Skin of body (tissue), 1 donor: ENCODE measurements at regions not wholly inside any gene's neighbourhood (a gene's known extent, or its start where the extent isn't known, plus 50 kb on each side); places are given as distances from the start of the nearest gene placed in this dataset.
"Not testable (repeated sequence)": the region's sequence is repeated elsewhere in the genome, so short reads cannot be mapped to it uniquely, and the experiment has no call there.

ENCODE experiments used
- DNase-seq: peaks from one replicate; lab custom pipeline; 2025; lab: John Stamatoyannopoulos, UW

DNA sequence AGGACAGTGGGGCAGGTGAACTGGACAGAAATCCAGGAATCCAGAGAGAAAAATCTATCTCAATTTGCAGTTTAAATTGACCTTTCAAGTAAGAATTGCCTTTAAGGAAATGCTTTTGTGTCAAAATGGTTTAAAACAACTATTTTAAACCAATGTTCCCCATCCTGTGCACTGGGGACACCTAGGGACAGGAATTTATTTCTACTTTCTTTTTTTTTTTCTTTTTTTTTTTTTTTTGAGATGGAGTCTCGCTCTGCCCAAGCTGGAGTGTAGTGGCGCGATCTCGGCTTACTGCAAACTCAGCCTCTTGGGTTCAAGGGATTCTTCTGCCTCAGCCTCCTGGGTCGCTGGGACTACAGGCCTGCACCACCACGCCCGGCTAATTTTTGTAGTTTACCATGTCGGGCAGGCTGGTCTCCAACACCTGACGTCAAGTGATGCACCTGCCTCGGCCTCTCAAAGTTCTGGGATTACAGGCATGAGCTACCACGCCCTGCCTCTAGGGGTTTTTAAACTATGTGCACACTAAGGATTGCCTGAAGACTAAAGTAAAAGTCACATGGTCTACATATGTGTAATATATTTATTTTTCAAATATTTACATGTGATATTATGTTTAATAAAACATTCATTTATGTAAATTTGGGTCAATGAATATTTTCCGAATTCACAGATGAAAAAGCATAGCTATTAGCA, 1213.4 kb downstream of the STIM2 start:
- no peak for DNase-seq

DNA sequence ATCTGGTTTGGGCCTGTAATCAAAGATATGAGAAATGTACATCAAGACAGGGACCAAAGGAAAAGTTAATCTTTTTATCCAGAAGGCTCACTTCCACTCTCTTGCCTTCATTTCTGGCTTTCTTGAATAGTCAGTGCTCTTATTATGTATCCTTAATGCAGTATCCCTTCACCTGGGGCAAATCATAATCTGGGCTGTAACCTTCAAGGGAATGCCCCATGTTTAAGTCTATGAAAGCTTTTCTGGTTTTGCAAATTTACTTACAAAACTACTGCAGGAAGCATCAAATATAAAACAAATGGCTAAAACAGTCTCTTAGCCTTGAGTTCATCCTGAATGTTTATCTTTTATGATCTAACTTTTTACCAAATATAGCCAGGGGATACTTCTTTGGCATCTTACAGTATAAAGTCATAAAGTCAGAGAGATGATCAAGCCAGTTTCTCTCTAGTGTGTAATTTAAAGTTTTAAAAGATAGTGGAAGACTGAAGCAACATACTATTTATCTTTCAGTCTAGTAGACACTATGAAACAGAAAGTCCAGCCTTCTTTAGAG, 1214.8 kb downstream of the STIM2 start:
- DNase-seq = no peak

DNA sequence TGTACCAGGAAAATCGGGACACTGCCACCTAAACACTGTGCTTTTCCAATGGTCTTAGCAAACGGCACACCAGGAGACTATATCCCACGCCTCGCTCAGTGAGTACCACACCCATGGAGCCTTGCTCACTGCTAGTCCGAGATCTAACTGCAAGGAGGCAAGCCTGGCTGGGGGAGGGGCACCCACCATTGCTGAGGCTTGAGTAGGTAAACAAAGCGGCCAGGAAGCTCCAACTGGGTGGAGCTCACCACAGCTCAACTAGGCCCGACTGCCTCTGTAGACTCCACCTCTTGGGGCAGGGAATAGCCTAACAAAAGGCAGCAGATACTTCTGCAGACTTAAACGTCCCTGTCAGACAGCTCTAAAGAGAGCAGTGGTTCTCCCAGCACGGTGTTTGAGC, 1216.6 kb downstream of the STIM2 start:
- not testable (repeated sequence) for DNase-seq

DNA sequence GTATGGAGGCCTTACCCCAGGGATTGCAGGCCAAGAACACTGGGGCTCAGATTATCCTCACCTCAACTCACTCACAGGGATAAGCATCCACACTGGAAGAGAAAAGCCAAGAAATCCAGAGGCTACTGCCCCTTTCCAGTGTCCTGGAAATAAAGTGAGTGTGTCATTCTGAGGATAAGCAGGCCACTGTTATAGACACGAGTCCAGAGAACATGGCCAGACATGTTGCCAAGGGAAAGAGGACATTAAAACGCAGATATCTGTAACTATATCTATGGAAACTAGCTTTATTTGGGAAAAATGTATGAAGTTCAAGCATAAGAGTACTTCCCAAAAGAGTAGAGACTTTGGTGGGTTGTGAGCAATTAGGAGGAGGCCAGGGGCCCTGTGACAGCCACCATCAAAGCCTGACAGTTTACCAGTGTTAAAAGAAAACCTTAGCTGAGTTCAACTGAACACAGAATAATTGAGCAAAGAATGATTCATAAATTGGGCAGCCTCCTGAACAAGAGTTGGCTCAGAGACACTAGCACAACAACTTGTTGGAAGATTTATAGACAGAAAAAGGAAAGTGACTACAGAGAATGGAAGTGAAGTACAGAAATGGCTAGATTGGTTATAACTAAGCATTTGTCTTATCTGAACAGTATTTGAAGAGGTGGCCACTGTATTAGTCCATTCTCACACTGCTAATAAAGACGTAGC, 1222.2 kb downstream of the STIM2 start:
- no peak for DNase-seq

DNA sequence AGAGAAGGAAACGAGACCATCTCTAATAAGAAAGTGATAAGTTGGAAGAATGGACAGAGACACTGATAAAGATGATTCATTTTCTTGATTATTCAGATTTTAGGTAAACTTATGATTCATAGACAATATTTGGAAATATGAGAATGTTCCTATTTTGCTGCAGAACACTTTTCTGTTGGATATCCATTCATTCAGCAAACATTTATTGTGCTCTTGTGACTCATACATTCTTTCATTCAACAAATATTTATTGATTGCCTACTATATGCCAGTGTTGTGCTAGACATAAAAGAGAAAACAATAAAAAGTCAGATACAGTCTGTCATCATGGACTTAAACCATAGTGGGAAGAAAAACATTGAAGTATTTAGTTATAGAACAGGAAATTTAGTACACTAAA, 1232.0 kb downstream of the STIM2 start:
- no peak for DNase-seq

DNA sequence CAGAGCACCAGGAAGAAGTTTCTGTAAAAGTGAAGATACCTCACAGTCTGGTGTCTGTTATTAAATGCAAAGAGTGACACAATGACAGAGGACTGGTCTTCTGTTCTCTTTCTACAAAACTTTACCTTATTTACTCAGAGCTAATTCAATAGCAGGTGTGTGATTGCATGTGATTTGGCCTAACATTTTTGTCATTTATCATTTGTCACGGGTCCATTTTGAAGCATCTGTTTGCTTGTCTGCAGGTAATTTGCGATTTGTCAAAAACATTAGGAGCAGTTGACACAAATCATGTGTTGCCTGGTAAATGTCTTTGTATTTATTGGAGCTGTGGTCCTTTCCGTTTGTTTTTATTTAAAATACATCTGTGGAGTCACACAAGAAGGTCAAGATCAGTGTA, 1232.4 kb downstream of the STIM2 start:
- no peak for DNase-seq

DNA sequence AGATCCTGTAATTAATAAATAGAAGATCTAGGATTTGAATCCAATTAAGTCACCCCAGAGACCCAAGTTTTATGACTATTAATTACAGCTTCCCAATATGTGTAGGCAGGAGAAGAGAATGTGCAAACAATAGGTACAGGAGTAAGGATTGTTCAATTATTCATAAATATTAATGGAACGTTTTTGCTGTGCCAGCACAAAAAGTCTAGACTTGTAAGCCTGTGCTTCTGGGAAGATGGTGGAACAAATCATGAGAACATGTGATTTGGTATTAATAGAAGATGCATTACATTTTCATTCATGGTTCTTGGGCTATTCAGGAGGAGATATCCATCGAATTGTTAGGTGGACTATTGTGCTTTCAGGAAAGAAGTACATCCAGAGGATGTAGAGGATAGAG, 1240.9 kb downstream of the STIM2 start:
- DNase-seq = no peak

DNA sequence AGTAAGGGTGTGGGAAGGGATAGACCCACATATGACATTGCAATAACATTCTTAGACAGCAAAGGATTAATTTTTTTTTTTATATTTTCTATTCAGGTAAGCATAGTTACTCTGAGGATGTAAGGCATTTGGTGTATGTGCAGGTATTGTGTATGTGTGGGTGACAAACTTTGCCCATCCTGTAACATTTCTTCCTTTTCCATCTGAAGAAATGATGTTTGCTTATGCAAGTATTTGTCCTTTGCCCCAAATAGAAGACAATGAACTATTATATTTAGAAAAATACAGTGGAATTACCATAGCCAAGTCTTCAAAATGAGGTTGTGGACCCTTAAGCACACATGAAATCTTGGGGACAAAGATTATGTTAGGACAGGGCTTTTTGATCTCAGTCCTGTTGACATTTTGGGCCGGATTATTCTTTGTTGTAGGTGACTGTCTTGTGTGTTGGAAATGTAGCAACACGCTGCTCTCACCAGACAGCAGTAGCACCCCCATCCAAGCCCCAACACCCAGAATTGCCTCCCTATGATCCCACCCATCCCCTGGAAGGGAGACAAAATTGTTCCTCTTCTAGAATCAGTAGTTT, 1244.7 kb downstream of the STIM2 start:
- no peak for DNase-seq

DNA sequence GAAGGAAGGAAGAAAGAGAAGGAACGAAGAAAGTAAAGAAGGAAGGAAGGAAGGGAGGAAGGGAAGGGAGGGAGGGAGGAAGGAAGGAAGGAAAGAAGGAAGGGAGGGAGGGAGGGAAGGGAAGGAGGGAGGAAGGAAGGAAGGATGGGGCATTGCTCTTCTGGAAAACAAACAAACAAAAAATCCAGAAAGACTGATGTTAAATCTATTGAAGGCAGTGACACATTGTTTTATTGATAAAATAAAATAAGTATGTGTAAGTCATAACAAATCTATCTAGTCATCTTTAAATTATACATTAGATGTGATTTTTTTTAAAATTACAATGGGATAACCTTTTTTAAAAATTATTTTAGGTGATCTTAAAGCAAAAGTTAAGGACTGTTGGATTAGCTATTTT, 1245.5 kb downstream of the STIM2 start:
- DNase-seq = no peak

DNA sequence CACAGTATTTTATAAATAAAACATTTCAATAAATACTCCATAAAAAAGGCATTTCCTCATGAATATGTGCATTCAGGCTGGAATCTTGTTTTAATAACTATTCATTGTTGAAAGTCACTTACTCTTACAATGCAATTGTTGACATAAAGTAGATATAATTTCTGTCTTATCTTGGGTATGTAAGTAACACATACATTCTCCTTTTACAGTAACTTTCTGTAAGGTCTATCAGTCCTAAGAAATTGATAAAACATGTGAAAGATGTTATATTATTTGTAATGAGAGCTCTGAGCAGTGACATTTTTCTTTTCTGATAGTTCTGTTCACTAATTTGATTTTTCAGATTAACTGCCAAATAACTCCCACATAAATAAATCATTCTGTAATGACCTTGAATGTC, 1249.2 kb downstream of the STIM2 start:
- DNase-seq = no peak

DNA sequence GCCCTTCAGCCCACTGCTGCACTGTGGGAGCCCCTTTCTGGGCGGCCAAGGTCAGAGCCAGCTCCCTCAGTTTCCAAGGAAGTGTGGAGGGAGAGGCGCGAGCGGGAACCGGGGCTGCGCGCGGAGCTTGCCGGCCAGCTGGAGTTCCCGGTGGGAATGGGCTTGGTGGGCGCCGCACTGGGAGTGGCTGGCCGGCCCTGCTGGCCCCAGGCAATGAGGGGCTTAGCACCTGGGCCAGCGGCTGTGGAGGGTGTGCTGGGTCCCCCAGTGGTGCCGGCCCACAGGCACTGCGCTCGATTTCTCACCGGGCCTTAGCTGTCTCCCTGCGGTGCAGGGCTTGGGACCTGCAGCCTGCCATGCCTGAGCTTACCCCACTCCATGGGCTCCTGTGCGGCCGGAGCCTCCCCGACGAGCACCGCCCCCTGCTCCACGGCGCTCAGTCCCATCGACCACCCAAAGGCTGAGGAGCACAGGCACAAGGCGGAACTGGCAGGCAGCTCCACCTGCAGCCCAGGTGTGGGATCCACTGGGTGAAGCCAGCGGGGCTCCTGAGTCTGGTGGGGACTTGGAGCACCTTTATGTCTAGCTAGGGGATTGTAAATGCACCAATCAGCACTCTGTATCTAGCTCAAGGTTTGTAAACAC, 1252.2 kb downstream of the STIM2 start:
- DNase-seq = not testable (repeated sequence)

DNA sequence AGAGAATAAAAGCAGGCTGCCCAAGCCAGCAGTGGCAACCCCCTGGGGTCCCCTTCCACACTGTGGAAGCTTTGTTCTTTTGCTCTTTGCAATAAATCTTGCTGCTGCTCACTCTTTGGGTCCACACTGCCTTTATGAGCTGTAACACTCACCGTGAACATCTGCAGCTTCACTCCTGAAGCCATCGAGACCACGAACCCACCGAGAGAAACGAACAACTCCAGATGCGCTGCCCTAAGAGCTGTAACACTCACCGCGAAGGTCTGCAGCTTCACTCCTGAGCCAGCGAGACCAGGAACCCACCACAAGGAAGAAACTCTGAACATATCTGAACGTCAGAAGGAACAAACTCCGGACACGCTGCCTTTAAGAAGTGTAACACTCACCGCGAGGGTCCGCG, 1252.9 kb downstream of the STIM2 start:
- not testable (repeated sequence) for DNase-seq

DNA sequence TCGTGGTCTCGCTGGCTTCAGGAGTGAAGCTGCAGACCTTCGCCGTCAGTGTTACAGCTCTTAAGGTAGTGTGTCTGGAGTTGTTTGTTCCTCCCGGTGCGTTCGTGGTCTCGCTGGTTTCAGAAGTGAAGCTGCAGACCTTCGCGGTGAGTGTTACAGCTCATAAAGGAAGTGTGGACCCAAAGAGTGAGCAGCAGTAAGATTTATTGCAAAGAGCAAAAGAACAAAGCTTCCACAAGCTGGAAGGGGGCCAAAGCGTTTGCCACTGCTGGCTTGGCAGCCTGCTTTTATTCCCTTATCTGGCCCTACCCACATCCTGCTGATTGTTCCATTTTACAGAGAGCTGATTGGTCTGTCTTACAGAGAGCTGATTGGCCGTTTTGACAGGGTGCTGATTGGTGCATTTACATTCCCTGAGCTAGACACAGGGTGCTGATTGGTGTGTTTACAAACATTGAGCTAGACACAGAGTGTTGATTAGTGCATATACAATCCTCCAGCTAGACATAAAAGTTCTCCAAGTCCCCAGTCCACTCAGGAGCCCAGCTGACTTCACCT, 1256.0 kb downstream of the STIM2 start:
- DNase-seq = not testable (repeated sequence)

DNA sequence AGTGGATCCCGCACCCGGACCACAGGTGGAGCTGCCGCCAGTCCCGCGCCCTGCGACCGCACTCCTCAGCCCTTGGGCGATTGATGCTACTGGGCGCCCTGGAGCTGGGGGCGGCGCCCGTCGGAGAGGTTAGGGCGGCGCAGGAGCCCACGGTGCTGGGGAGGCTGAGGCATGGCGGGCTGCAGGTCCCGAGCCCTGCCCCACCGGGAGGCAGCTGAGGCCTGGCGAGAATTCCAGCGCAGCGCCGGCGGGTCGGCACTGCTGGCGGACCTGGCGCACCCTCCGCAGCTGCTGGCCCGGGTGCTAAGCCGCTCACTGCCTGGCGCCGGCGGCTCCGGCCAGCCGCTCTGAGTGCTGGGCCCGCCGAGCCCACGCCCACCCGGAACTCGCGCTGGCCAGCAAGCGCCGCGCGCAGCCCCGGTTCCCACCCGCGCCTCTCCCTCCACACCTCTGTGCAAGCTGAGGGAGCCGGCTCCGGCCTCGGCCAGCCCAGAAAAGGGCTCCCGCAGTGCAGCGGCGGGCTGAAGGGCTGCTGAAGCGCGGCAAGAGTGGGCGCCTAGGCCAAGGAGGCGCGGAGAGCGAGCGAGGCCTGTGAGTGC, 1256.5 kb downstream of the STIM2 start:
- no peak for DNase-seq

DNA sequence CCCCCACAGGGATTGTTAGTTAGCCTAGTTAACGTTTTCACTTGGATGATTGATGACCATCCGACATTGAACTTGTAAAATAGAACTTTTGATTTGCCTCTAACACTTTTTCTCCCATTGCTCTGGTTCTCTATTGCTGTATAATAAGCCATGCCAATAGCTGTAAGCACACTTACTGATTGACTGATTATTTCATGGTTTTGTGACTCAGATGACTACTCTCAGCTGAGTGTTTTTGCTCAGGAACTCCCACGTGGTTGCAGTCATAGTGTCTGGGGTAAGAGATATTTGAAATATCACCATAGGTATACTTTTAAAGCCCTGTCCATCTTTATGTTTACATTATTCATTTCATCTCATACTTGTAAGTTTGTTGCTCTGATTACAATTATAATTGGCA, 1285.5 kb downstream of the STIM2 start:
- no peak for DNase-seq

DNA sequence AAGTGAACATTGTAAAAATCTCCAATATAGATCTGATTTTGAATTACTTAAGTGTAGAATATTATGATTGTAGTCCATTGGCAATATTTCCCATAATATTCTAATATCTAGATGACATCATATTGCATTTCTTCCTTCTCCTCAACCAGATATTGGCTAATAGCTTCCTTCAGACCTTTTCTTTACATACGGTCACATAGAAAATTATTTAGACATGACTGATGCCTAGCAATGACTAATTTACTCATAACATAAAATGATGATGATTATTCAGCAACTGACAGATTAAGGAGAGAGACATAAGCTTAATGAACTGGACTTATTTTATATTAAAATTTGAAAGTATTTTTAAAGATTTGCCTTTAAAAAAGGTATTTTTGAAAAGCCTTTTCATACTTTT, 1287.6 kb downstream of the STIM2 start:
- no peak for DNase-seq

DNA sequence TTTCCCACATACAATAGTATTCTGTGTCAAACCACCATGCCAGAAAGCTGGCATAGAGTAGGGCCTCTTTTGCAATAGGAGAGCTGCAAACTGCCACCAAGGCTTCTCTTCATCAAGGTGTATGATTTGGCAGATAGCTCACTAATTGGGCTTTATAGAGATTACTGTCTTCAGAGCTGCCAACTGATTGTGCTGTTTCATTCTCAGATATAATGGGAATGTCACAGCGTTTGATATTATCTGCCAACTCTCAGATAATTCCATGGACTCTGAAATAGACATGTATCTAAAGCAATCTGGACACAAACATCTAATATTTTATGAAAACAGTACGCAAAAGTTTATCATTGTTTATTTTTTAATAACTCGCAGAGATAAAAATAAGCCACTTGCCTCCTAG, 1289.1 kb downstream of the STIM2 start:
- DNase-seq = no peak

DNA sequence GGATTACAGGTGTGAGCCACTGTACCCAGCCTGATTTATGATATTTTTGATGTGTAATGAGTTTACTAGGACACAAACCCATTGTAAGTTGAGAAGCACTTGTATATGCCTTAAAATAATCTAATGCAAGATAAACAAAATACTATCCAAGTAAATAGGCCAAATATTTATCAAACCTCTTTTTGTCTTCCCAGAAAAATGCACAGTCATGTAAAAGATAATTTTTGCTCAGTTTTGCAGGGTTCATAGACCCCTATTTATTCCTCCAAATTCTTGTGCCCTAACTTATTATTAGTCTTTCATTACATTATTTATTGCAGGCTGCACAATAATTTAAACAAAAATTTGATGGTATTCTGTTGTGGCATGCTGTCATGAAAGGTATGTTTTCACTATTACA, 1290.7 kb downstream of the STIM2 start:
- DNase-seq = no peak

DNA sequence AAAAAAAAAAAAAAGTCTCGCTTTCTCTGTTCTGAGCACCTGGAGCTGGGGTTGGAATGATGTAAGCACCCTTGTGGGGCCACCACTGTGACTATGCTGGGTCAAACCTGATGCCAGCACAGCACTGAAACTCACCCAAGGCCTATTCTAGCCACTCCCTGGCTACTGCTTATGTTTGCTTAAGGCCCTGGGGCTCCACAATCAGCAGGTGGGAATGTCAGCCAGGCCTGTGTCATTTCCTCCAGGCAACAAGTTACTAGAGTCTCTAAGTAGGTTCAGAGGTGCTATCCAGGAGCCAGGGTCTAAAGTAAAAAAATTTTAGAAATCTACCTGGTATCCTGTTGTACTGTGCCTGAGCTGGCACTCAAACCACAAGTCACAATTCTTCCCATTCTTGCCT, 1306.8 kb downstream of the STIM2 start:
- DNase-seq = no peak

DNA sequence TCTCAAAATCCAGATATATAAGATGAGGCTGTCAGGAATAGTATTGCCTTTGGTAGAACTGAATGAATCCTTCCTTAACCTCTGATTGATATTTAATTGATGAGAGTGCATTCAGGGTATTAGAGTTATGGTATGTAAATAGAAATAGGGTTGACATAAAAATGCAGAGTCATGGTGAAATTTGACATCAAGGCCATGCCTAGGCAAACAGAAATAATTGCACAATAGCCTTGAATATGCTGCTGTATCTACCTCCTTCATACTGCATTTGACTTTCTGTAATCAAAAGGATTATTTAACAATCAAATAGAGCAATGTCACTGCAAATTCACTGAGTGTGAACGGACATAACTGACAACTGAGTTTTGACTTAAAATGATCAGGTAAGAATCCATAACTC, 1316.3 kb downstream of the STIM2 start:
- no peak for DNase-seq

DNA sequence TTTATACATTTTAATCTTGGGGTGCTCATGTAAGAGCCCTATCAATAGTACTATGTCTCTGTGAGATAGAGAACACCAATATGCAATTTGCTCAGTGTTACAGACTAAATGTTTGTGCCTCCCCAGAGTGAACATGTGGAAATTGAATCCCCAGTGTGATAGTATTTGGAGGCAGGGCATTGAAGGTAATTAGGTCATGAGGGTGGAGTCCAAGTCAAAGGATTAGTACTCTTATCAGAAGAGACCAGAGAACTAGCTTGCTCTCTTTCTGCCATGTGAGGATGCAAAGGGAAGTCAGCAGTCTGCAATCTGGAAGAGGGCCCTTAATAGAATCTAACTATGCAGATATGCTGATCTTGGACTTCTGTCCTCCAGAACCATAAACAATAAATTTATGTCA, 1317.0 kb downstream of the STIM2 start:
- DNase-seq = no peak
